Tibial artery (tissue), 4 donors: ENCODE measurements at regions not wholly inside any gene's neighbourhood (a gene's known extent, or its start where the extent isn't known, plus 50 kb on each side); places are given as distances from the start of the nearest gene placed in this dataset.

Source experiments
- DNase-seq, 2 donors: peaks; one replicate each; pipeline ENCODE4 v3.0.0-alpha.2; 2019
- H3K27ac ChIP-seq, 2 donors: fragments of 200-600 bp; sonication (generic) in 1 of 2; 1 replicate in 1 of 2; 2 replicates in 1 of 2; pipeline ENCODE4 v1.5.1; 2018 to 2019; ENCODE audit warnings: mild to moderate bottlenecking in 1 of 2
- H3K27me3 ChIP-seq, 2 donors: fragments of 200-600 bp; sonication (generic) in 1 of 2; one replicate each; pipeline versions ENCODE4 v1.5.1 to v1.6.0; 2016 to 2019
- H3K36me3 ChIP-seq, 3 donors: fragments of 200-600 bp; sonication (generic) in 2 of 3; one replicate each; pipeline ENCODE4 v1.5.1; 2016 to 2019; ENCODE audit warnings: mild to moderate bottlenecking in 2 of 3
- H3K4me1 ChIP-seq, 4 donors: fragments of 200-600 bp; sonication (generic) in 2 of 4; 1 replicate in 3 of 4; 2 replicates in 1 of 4; pipeline ENCODE4 v1.5.1; 2016 to 2019
- H3K4me3 ChIP-seq, 2 donors: fragments of 200-600 bp; sonication (generic) in 1 of 2; 1 replicate in 1 of 2; 2 replicates in 1 of 2; pipeline ENCODE4 v1.5.1; 2018 to 2019; ENCODE audit warnings: mild to moderate bottlenecking in 2 of 2
- H3K9me3 ChIP-seq, 3 donors: fragments of 200-600 bp; sonication (generic) in 1 of 3; one replicate each; pipeline ENCODE4 v1.5.1; 2016 to 2019
- CTCF ChIP-seq, 2 experiments: fragments of 200-600 bp in 1 of 2; fragments of 450-650 bp in 1 of 2; IDR thresholded peaks; one replicate each; pipeline ENCODE4 v1.5.1; 2017 to 2019; ENCODE audit warnings: antibody characterized with exemption in 2 of 2, mild to moderate bottlenecking in 1 of 2, moderate library complexity in 1 of 2
- intact Hi-C: fragments of 100-400 bp; cut with DNase I; formaldehyde crosslinking; loops from one replicate; pipeline ENCODE4 v1.15.0; 2023; ENCODE audit warnings: low total_unique reads

GRCh38 chr9:75653335-75653734, 237.1 kb upstream of the PCSK5 start:
- no peak for DNase-seq
- intact Hi-C loops, result no loop called here
- Histone ChIP-seq H3K9me3 (no peaks in the 10 kb centered on the region), H3K36me3 (no peaks in the 10 kb centered on the region), H3K4me3 (no peak overlapping the region), H3K4me1 (peaks cover 0 to 20% (median under 1%) of the 10 kb centered on the region in 4 donors), H3K27me3 (no peaks in the 10 kb centered on the region), H3K27ac (no peak overlapping the region)
- TF ChIP-seq CTCF (IDR thresholded peaks at IDR 0.05), result no peak

GRCh38 chr9:75653750-75654149, 236.7 kb upstream of the PCSK5 start:
- H3K4me3 ChIP-seq, result no peak overlapping the region
- no peak for TF ChIP-seq CTCF (IDR thresholded peaks at IDR 0.05)
- no peaks in the 10 kb centered on the region for H3K27me3 ChIP-seq
- no peak overlapping the region for H3K27ac ChIP-seq
- intact Hi-C loops, result no loop called here
- H3K36me3 ChIP-seq, result no peaks in the 10 kb centered on the region
- no peak for DNase-seq
- H3K9me3 ChIP-seq, result no peaks in the 10 kb centered on the region
- peaks cover 0 to 24% (median 2%) of the 10 kb centered on the region in 4 donors for H3K4me1 ChIP-seq

- Histone ChIP-seq H3K9me3 (no peaks in the 10 kb centered on the region), H3K27ac (peak overlapping the region in 1 of 2 donors; percentile 61), H3K36me3 (no peaks in the 10 kb centered on the region), H3K4me3 (no peak overlapping the region), H3K4me1 (peaks cover 0 to 18% (median 2%) of the 10 kb centered on the region in 4 donors), H3K27me3 (no peaks in the 10 kb centered on the region)
- DNase-seq, result no peak
- no peak for TF ChIP-seq CTCF (IDR thresholded peaks at IDR 0.05)
- intact Hi-C loops, result no loop called here
Measured at GRCh38 chr9:75657015-75657414, 233.5 kb upstream of the PCSK5 start.

GRCh38 chr9:75658301-75658905, 232.1 kb upstream of the PCSK5 start:
- H3K4me3 ChIP-seq, result no peak overlapping the region
- no peak for DNase-seq
- no peaks in the 10 kb centered on the region for H3K36me3 ChIP-seq
- TF ChIP-seq CTCF (IDR thresholded peaks at IDR 0.05), result no peak
- H3K4me1 ChIP-seq, result peaks cover 0 to 18% (median 2%) of the 10 kb centered on the region in 4 donors
- no peaks in the 10 kb centered on the region for H3K9me3 ChIP-seq
- H3K27me3 ChIP-seq, result no peaks in the 10 kb centered on the region
- intact Hi-C loops, result no loop called here
- peak overlapping the region; percentile 26 to 61 for H3K27ac ChIP-seq

- Histone ChIP-seq H3K36me3 (no peaks in the 10 kb centered on the region), H3K4me1 (no peaks in the 10 kb centered on the region), H3K27me3 (no peaks in the 10 kb centered on the region), H3K9me3 (no peaks in the 10 kb centered on the region), H3K27ac (no peak overlapping the region), H3K4me3 (no peak overlapping the region)
- no peak for DNase-seq
- no peak for TF ChIP-seq CTCF (IDR thresholded peaks at IDR 0.05)
- intact Hi-C loops, result no loop called here
Measured at GRCh38 chr9:75664597-75664996, 225.9 kb upstream of the PCSK5 start.
